Activated CD4-positive, alpha-beta T cell treated with anti-CD3 and anti-CD28 coated beads for 24 hours (primary cell): ENCODE measurements at regions not wholly inside any gene's neighbourhood (a gene's known extent, or its start where the extent isn't known, plus 50 kb on each side); places are given as distances from the start of the nearest gene placed in this dataset.
"Not testable (repeated sequence)": the region's sequence is repeated elsewhere in the genome, so short reads cannot be mapped to it uniquely, and the experiment has no call there.

ENCODE experiments used
- DNase-seq, 2 donors: peaks; one replicate each; pipeline ENCODE4 v3.0.0-alpha.2; 2020; ENCODE audit warnings: low read depth in 2 of 2

- no peak for DNase-seq
Observed at GRCh38 chr16:86885139-86885538, 306.8 kb downstream of the FOXL1 start.

DNA sequence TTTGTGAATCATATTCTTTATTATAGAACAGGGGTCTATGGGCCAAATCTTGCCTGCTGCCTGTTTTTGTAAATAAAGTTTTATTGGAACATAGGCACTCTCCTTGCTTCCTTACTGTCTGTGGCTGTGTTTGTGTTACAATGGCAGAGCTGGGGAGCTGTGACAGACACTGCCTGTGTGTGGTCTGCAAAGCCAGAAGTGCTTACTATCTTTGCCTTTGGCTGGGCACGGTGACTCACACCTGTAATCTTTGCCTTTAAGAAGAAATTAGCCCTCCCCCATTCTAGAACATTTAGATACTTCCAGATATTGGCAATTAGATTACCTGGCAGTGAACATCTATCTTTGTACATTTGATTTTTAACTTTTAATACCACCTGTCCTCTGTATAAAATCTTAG lies 308.3 kb downstream of the FOXL1 start:
- DNase-seq = no peak

GRCh38 chr16:86887416-86887815 lies 309.1 kb downstream of the FOXL1 start:
- no peak for DNase-seq

DNA sequence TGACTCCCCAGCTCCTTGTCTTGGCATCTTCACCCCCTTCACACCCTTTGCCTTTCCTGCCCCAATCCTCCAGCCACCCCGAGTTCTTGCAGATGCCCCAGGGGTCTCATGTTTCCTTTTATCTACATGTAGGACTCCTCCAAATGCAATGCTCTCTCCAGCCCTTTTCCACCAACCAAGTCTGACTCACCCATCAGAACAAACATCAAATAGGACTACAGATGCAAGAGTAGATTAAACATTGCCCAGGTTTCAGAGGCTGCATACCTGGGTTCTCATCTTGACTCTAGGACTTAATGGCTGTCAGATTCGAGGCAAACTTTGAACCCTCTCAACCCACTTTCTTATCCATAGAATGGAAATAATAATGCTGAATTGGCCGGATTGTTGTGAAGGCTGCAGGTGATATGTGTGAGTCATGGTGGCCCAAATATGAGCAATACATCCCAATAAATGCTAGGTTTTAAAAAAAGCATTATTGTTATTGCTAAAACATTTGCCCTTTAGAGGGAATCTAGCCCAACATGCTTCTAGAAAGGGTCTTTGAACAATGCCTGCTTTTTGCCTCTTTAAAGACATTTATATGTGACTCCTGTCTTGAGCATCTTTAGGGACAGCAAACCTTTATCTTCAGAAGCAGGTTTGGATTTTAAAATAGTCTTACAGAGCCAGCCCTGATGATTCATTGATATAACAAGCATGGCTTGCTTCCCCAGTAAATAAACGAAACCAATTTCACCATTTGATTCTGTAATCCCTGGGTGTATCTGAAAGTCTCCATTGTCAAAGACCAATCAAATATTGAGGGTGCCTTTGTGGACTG lies 310.1 kb downstream of the FOXL1 start:
- no peak for DNase-seq

DNA sequence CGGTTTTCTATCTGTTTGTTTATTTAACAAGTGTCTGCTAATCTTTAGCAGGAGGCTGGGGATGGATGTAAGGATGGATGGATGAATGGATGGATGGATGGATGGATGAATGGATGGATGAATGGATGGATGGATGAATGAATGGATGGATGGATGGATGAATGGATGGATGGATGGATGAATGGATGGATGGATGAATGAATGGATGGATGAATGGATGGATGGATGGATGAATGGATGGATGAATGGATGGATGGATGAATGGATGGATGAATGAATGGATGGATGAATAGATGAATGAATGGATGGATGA lies 310.7 kb downstream of the FOXL1 start:
- DNase-seq = not testable (repeated sequence)

DNA sequence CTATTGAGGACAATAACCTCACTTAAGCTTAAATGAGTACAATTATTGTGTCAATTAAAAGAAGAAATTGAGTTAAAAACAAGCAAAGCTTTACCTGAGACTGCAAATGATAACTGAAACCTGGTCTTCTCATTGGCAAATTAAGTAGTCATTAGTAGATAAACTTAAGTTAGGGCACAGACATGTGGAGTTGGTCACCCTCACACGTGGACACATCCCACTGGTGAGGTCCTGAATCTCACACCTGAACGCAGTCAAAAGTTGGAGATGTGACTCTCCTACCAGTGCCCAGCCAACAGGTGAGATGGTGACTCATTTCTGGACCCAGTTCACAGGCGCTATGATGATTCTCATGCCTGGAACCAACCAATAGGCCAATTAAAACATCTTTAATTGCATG lies 311.6 kb downstream of the FOXL1 start:
- no peak for DNase-seq

DNA sequence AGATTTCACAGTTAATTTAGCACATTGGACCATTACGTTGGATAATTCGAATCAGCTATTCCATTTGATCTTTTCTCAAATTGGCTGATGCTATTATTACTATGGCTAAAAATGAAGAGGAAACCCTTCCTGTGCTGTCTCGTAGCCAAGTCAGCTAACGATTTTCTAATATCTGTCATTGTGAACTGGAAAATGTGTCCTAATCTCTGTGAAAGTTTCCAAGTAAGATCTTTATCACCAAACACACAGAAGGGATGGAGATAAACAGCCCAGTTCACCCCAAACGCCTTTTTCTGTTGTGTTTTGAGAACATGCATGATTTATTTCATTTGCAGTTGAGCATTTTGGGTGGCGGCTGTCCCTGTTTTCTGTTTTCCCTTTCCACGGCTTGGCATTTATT lies 312.8 kb downstream of the FOXL1 start:
- no peak for DNase-seq

DNA sequence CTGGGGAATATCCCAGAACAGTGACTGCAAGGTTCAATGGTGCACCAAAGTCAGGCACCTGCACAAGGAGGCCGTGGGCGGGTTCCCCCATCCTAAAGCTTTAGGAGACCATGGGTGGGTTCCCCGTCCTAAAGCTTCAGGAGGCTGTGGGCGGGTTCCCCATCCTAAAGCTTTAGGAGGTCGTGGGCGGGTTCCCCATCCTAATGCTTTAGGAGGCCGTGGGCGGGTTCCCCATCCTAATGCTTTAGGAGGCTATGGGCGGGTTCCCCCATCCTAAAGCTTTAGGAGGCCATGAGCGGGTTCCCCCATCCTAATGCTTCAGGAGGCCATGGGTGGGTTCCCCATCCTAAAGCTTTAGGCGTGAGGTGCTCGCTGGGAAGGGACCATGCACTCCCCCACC lies 313.3 kb downstream of the FOXL1 start:
- no peak for DNase-seq

GRCh38 chr16:86892509-86892908 lies 314.2 kb downstream of the FOXL1 start:
- no peak for DNase-seq

GRCh38 chr16:86893506-86893905 lies 315.2 kb downstream of the FOXL1 start:
- DNase-seq = no peak

GRCh38 chr16:86894029-86894567 lies 315.7 kb downstream of the FOXL1 start:
- no peak for DNase-seq

GRCh38 chr16:86894925-86895324 lies 316.6 kb downstream of the FOXL1 start:
- no peak for DNase-seq

GRCh38 chr16:86895606-86896005 lies 317.3 kb downstream of the FOXL1 start:
- DNase-seq = no peak

- DNase-seq = no peak
Observed at GRCh38 chr16:86896976-86897375, 318.6 kb downstream of the FOXL1 start.

GRCh38 chr16:86897486-86897885 lies 319.1 kb downstream of the FOXL1 start:
- no peak for DNase-seq

DNA sequence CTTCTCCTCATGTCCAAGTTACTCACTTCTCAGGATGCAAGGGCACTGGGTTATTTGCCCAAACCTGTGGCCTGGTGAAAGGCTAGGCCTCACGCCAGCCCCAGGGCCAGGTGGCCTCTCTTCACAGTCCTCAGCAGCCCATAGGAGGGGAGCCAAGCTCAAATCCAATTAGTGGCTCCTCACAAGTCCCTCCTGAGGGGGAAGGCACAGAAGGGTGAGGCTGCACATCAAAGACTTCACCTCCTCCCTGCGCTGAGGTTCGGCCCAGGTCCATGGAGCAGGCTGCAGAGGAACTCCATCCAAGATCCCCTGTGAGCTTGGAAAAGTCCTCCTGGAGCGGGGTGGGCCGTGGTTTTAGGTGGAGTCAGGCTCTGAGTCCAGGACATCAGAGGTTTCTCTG lies 320.0 kb downstream of the FOXL1 start:
- no peak for DNase-seq

DNA sequence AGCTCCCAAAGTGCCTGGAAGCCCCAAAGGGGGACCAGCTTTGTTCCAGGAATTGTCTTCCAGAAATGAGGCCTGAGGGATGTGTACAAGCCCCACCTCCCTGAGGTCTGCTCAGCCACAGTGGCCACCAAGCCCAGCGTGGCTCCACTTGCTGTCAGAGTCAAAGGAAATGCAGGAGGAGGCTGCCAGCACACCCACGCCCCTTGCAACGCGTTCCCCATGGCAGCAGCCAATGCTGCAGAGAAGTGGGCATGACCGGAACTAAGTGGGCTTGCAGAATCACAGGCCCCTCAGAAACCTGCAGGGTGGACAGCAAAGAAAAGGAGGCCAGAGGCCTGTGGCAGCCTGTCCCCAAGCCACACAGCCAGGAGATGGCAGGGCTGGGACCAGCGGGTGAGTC lies 320.8 kb downstream of the FOXL1 start:
- no peak for DNase-seq

- no peak for DNase-seq
Observed at GRCh38 chr16:86899757-86900156, 321.4 kb downstream of the FOXL1 start.

DNA sequence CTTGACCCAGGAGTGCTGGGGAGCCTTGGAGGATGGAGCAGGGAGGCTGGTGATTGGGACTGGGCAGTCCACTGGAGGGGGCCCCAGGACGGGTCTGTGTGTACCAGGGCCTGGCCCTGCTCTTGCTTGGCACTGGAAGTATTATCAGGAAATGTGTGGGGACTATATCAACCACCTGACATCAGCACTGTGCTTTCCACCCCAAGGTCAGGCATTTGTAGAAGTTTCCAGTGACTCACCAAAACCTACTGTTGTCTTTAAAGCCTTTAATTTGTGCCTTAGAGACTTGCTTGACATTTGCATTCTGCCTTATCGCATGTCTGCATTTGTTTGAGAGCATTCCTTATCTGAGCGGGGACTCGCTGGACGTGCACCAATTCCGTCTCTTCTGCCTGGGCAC lies 323.1 kb downstream of the FOXL1 start:
- DNase-seq = no peak

GRCh38 chr16:86902656-86903001 lies 324.3 kb downstream of the FOXL1 start:
- DNase-seq = no peak

- no peak for DNase-seq
Observed at GRCh38 chr16:86903068-86903467, 324.7 kb downstream of the FOXL1 start.

DNA sequence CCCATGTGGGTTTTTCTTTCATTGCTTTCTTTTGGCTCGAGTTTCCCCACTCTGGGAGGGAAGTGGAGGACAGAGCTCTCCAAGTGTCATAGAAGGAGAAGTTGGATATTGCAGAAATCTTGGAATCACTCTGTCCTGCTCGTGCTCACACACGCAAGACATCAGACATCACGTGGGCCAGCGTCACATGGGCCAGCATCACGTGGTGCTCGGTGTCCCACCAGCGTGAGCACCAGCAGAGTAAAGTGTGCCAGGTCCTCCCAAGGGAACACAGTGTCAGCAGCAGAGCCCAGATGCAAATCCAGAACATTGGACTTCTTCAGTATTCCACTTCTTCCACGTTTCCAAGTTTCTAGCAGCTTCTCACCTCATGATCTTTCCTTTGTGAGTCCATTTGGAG lies 327.0 kb downstream of the FOXL1 start:
- DNase-seq = no peak

DNA sequence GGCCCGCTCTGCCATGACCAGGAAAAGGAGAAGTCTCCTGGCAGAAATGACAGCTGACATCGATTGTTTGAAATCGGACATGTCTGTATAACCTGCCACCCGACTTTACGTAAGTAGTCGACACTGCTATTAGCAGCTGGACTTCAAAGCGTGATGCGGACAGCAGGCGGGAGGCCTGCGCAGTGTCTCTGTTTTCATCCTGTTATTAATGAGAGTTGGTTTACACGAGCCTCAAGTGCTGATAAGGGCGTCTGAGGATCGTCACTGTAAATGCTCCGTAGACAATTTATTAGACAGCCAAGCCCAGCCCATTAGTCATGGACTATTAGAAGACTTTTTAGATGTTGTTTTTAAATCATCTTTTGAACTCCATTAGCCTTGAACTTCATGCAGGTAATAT lies 328.3 kb downstream of the FOXL1 start:
- DNase-seq = no peak
